Mucosa of descending colon (tissue), 3 donors: ENCODE measurements at regions not wholly inside any gene's neighbourhood (a gene's known extent, or its start where the extent isn't known, plus 50 kb on each side); places are given as distances from the start of the nearest gene placed in this dataset.

Experiments used
- ATAC-seq: fragments of 200-7000 bp; cut with Tn5 transposase; one replicate; pipeline ENCODE4 v1.9.1; 2020; ENCODE audit warnings: mild to moderate bottlenecking, moderate library complexity
- DNase-seq, 3 donors: peaks; one replicate each; pipeline ENCODE4 v3.0.0-alpha.2; 2020
- H3K36me3 ChIP-seq: fragments of 200-600 bp; one replicate; pipeline ENCODE4 v1.8.0; 2021; ENCODE audit warnings: low read depth, mild to moderate bottlenecking
- H3K4me1 ChIP-seq: fragments of 200-600 bp; one replicate; pipeline ENCODE4 v1.8.0; 2021; ENCODE audit warnings: low read depth, mild to moderate bottlenecking
- H3K4me3 ChIP-seq: fragments of 200-600 bp; one replicate; pipeline ENCODE4 v1.8.0; 2021; ENCODE audit warnings: mild to moderate bottlenecking
- H3K9me3 ChIP-seq: fragments of 200-600 bp; one replicate; pipeline ENCODE4 v1.8.0; 2021; ENCODE audit warnings: mild to moderate bottlenecking
- intact Hi-C, 2 donors: fragments of 100-400 bp; cut with DNase I in 1 of 2; cut with micrococcal nuclease in 1 of 2; formaldehyde crosslinking; loops; one replicate each; pipeline versions ENCODE4 v1.11.0 to v1.11.1; 2022; cut with DNase I, micrococcal nuclease
- TF ChIP-seq, protein P1 (sequence below): fragments of 200-600 bp; IDR thresholded peaks from one replicate; pipeline ENCODE4 v1.8.0; 2022; ENCODE audit warnings: antibody characterized with exemption, mild to moderate bottlenecking
- donor health status: DM: no; HTN: no; CAD: no; lungs with moderate emphysema.
- donor health status: DM: no; HTN: no; CAD: no.
- donor health status: DM: no; HTN: yes; CAD: no.

DNA sequence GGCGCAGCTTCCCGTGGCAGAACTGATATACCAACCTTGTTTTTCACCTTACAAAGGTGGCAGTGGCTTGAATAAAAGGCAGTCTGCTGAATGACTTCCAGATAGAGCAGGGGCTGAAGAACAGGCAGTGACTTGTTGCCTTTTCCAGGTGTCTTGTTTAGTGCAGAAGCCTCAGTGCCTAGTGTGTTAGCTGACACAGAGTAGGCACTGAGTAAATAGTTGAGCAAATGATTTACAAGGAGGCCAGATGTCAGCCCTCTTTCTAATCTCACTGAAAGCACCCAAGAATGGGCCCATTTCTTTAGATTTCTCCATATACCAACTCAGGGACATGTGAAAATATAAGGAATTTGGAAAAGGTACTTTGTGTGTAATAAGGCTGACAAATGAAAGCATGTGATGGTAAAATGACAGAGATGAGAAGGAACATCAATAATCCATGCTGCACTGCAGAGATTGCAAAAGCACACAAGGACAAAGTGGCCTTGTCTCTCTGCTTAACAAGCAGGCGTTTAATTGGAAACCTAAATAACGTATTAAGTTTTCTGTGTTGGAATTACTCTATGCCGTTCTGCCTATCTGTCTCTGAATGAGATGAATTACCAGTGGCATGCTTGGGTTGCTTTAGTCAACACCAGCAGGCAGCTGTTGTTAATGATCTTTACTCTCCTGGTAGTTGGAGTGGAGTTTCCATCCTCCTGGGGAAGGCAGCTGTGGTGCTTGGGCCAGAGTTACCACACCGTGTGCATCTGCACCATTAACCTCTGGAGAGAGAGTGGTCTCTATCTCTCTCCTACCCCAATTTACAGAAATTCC, 360.1 kb upstream of the C9orf72 start:
- no peaks in the 10 kb centered on the region for H3K4me1 ChIP-seq
- no peak for DNase-seq
- H3K4me3 ChIP-seq = no peak overlapping the region
- intact Hi-C loops = no loop called here
- no peaks in the 10 kb centered on the region for H3K36me3 ChIP-seq
- ATAC-seq = no peak
- TF ChIP-seq, protein P1, sequence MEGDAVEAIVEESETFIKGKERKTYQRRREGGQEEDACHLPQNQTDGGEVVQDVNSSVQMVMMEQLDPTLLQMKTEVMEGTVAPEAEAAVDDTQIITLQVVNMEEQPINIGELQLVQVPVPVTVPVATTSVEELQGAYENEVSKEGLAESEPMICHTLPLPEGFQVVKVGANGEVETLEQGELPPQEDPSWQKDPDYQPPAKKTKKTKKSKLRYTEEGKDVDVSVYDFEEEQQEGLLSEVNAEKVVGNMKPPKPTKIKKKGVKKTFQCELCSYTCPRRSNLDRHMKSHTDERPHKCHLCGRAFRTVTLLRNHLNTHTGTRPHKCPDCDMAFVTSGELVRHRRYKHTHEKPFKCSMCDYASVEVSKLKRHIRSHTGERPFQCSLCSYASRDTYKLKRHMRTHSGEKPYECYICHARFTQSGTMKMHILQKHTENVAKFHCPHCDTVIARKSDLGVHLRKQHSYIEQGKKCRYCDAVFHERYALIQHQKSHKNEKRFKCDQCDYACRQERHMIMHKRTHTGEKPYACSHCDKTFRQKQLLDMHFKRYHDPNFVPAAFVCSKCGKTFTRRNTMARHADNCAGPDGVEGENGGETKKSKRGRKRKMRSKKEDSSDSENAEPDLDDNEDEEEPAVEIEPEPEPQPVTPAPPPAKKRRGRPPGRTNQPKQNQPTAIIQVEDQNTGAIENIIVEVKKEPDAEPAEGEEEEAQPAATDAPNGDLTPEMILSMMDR = no peak
- H3K9me3 ChIP-seq = no peaks in the 10 kb centered on the region

DNA sequence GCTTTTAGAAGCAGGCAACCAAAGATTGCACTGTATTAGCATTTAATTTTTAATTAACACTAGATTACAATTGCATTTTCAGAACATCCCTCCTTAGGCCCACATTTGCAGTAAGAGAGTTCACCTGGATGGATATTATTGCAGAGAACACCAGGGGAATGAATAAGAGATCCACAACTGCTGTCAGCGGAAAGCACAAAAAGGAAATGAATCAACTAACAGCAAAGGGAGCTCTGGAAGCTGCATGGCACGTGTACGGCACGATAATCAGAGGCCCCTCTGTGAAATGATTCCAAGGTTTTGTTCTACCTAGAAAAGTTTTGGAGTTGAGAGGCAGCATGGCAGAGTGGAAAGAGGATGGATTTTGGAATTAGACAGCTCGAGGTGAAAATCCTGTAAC, 361.2 kb upstream of the C9orf72 start:
- intact Hi-C loops = no loop called here
- Histone ChIP-seq H3K4me1 (no peaks in the 10 kb centered on the region), H3K36me3 (no peaks in the 10 kb centered on the region), H3K4me3 (no peak overlapping the region), H3K9me3 (no peaks in the 10 kb centered on the region)
- DNase-seq = no peak
- TF ChIP-seq, protein P1 = no peak
- no peak for ATAC-seq

DNA sequence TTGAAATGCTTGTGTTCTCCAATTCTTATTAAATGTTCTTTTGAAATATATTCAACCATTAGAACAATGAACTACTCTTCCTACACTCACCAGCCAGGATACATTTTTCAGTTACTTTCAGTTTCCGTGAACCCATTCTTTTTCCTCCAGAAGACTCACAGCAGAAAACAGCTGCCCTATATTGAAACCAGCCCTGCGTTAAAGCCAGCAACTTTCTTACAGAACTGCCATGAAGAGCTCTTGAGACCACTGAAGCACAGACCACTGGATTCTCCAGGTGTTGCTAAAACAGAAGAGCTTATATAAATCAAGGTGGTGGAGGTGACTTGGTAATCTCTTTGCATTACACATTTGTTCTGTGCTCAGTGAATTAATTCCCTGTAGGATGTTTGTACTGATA, 365.9 kb upstream of the C9orf72 start:
- Histone ChIP-seq H3K4me1 (no peaks in the 10 kb centered on the region), H3K4me3 (no peak overlapping the region), H3K36me3 (no peaks in the 10 kb centered on the region), H3K9me3 (no peaks in the 10 kb centered on the region)
- TF ChIP-seq, protein P1 = no peak
- DNase-seq (no peak), ATAC-seq (no peak)
- intact Hi-C loops = no loop called here

DNA sequence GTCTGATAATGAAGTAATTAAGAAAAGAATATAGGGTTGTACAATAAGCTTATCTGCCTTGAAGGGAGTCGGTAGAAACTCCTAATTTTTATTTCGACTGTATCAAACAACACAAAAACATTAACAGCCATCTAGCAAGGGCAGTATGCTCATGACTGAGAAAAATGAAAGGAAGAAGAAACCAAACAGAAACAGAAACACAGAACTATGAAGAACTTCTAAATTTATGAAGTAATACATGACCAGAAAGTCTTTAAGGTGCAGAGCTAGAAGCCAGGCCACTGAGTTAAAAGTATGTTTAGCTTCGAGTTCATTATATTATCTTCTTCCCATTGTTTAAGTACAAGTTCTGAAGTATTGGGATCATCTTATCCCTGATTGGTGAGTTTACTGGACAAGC, 367.3 kb upstream of the C9orf72 start:
- intact Hi-C loops = no loop called here
- H3K4me3 ChIP-seq = no peak overlapping the region
- TF ChIP-seq, protein P1 = no peak
- no peaks in the 10 kb centered on the region for H3K4me1 ChIP-seq
- ATAC-seq = no peak
- DNase-seq = no peak
- H3K36me3 ChIP-seq = no peaks in the 10 kb centered on the region
- H3K9me3 ChIP-seq = no peaks in the 10 kb centered on the region

DNA sequence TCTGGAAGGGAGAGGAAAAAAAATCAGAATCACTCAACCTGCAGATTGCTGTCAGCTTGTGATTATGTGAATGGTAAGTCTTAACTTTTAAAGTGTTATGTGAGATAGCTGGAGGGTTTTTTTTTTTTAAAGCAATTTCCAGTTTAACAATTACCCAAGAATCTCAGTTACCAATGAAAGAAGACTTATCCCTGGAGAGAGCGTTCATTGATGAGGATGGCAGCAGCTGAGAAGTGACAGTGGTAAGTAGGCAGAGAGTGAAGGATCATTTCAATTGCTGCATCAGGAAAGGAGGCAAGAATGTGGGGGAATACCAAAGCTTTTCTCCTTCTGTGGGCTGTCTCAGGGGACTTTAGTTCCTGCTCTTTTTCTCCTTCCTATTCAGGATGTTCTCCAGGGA, 370.2 kb upstream of the C9orf72 start:
- Histone ChIP-seq H3K9me3 (no peaks in the 10 kb centered on the region), H3K4me1 (no peaks in the 10 kb centered on the region), H3K4me3 (no peak overlapping the region), H3K36me3 (no peaks in the 10 kb centered on the region)
- intact Hi-C loops = no loop called here
- TF ChIP-seq, protein P1 = no peak
- no peak for DNase-seq
- ATAC-seq = no peak
